Right forelimb (tissue), 1 donor: ENCODE measurements at regions not wholly inside any gene's neighbourhood (a gene's known extent, or its start where the extent isn't known, plus 50 kb on each side); places are given as distances from the start of the nearest gene placed in this dataset.

ENCODE experiments used
- DNase-seq: peaks from one replicate; pipeline ENCODE4 v3.0.0-alpha.2; 2018

- no peak for DNase-seq
Observed at GRCh38 chr2:221336967-221337366, 235.1 kb downstream of the EPHA4 start.

GRCh38 chr2:221337957-221338685, 234.0 kb downstream of the EPHA4 start:
- no peak for DNase-seq

GRCh38 chr2:221342388-221342787, 229.7 kb downstream of the EPHA4 start:
- DNase-seq = no peak

GRCh38 chr2:221343524-221343923, 228.6 kb downstream of the EPHA4 start:
- DNase-seq = no peak

GRCh38 chr2:221345516-221345915, 226.6 kb downstream of the EPHA4 start:
- no peak for DNase-seq

GRCh38 chr2:221346411-221346810, 225.7 kb downstream of the EPHA4 start:
- no peak for DNase-seq

- DNase-seq = no peak
Observed at GRCh38 chr2:221347471-221347870, 224.6 kb downstream of the EPHA4 start.

GRCh38 chr2:221350616-221351015, 221.5 kb downstream of the EPHA4 start:
- DNase-seq = no peak

- no peak for DNase-seq
Observed at GRCh38 chr2:221353201-221353600, 218.9 kb downstream of the EPHA4 start.

- no peak for DNase-seq
Observed at GRCh38 chr2:221360312-221360711, 211.8 kb downstream of the EPHA4 start.

GRCh38 chr2:221360742-221361141, 211.4 kb downstream of the EPHA4 start:
- no peak for DNase-seq

- no peak for DNase-seq
Observed at GRCh38 chr2:221361633-221362032, 210.5 kb downstream of the EPHA4 start.

- no peak for DNase-seq
Observed at GRCh38 chr2:221364672-221365071, 207.4 kb downstream of the EPHA4 start.
